ENCODE measurements at regions not wholly inside any gene's neighbourhood (a gene's known extent, or its start where the extent isn't known, plus 50 kb on each side); places are given as distances from the start of the nearest gene placed in this dataset.

DNA sequence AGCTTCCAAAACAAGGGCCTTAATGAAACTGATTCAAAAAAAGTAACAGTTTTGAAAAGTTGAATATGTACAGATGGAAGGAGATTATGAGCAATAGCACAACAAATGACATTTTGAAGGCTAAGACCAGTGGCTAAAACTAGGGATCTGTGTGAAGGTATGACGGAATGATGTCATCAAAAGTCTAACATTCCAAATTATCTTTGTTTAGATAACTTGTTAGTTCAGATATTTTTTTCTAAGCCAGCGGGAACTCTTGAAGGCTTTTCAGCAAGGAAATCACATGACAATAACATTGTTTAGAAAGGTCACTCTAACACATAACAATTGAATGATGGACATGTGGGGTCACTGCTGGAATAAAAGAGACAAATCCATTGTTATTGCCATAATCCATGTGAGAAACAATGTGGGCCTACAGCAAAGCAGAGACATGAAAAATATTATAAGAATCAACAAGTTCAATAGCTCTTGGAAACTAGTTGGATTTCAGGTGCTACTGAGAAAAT, 260.5 kb downstream of the CASP12 start:
- Histone ChIP-seq H3K4me3 (no peak overlapping the region), H3K27me3 (no peaks in the 10 kb centered on the region), H3K4me1 (no peaks in the 10 kb centered on the region), H3K9me3 (no peaks in the 10 kb centered on the region), H3K27ac (no peak overlapping the region), H3K36me3 (no peaks in the 10 kb centered on the region)
- ATAC-seq, result no peak
- no peak for DNase-seq
- intact Hi-C loops (cut with DNase I), result no loop called here
- TF ChIP-seq, protein P1, sequence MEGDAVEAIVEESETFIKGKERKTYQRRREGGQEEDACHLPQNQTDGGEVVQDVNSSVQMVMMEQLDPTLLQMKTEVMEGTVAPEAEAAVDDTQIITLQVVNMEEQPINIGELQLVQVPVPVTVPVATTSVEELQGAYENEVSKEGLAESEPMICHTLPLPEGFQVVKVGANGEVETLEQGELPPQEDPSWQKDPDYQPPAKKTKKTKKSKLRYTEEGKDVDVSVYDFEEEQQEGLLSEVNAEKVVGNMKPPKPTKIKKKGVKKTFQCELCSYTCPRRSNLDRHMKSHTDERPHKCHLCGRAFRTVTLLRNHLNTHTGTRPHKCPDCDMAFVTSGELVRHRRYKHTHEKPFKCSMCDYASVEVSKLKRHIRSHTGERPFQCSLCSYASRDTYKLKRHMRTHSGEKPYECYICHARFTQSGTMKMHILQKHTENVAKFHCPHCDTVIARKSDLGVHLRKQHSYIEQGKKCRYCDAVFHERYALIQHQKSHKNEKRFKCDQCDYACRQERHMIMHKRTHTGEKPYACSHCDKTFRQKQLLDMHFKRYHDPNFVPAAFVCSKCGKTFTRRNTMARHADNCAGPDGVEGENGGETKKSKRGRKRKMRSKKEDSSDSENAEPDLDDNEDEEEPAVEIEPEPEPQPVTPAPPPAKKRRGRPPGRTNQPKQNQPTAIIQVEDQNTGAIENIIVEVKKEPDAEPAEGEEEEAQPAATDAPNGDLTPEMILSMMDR (IDR thresholded peaks at IDR 0.05), result no peak

- DNase-seq, result no peak
- intact Hi-C loops (cut with DNase I), result no loop called here
- TF ChIP-seq, protein P1 (IDR thresholded peaks at IDR 0.05), result no peak
- Histone ChIP-seq H3K27me3 (no peaks in the 10 kb centered on the region), H3K4me3 (no peak overlapping the region), H3K36me3 (no peaks in the 10 kb centered on the region), H3K27ac (no peak overlapping the region), H3K4me1 (no peaks in the 10 kb centered on the region), H3K9me3 (no peaks in the 10 kb centered on the region)
- ATAC-seq, result no peak
Measured at GRCh38 chr11:104633226-104633625, 265.0 kb downstream of the CASP12 start.

- intact Hi-C loops (cut with DNase I), result no loop called here
- H3K27ac ChIP-seq, result no peak overlapping the region
- no peak for DNase-seq
- no peak overlapping the region for H3K4me3 ChIP-seq
- H3K27me3 ChIP-seq, result no peaks in the 10 kb centered on the region
- H3K4me1 ChIP-seq, result no peaks in the 10 kb centered on the region
- no peaks in the 10 kb centered on the region for H3K36me3 ChIP-seq
- H3K9me3 ChIP-seq, result no peaks in the 10 kb centered on the region
- TF ChIP-seq, protein P1 (IDR thresholded peaks at IDR 0.05), result no peak
- ATAC-seq, result no peak
Measured at GRCh38 chr11:104630352-104630751, 267.9 kb downstream of the CASP12 start.

DNA sequence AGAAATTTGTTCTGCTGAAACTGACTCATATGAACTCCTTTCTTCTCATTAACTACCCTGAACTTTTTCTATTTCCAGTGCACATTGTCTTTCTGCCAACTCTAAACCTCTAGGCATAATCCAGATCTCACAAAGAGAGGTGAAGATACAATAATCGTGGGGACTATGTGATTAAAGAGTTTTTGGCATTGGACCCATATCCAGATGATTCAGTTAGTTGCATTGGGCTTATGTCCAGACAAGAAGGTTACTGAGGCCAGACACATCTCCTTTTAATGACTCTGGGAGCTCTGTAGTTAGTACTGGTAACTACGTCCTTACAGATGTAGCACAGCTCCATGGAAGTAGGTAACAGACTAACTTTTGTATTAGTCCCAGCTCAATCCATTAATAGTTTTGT, 273.0 kb downstream of the CASP12 start:
- intact Hi-C loops (cut with DNase I), result no loop called here

DNA sequence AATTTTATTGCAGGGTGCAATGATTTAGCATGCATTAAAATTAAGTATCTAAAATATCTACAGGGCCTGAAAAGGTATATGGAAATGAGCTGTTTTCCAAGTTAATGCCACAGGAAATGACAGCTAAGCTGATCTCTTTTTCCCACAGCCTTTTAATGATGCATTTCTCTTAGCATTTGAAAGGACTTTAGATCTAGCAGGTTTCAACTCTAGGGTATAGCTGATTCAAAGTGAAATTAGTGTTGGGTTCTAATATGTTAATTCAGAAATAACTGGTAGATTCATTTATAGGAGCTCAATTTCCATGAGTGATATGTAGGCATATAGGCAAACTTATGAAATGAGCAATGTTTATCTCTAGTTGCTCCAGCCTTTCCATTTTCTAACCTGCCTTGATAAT, 274.2 kb downstream of the CASP12 start:
- H3K4me1 ChIP-seq, result no peaks in the 10 kb centered on the region
- H3K27me3 ChIP-seq, result no peaks in the 10 kb centered on the region
- no peak overlapping the region for H3K4me3 ChIP-seq
- no peak overlapping the region for H3K27ac ChIP-seq
- TF ChIP-seq, protein P1 (IDR thresholded peaks at IDR 0.05), result no peak
- no peaks in the 10 kb centered on the region for H3K36me3 ChIP-seq
- ATAC-seq, result no peak
- intact Hi-C loops (cut with DNase I), result no loop called here
- no peaks in the 10 kb centered on the region for H3K9me3 ChIP-seq
- no peak for DNase-seq

More for the DNA sequence above, 273.0 kb downstream of the CASP12 start:
- DNase-seq (no peak), ATAC-seq (no peak)
- Histone ChIP-seq H3K9me3 (no peaks in the 10 kb centered on the region), H3K27me3 (no peaks in the 10 kb centered on the region), H3K4me1 (no peaks in the 10 kb centered on the region), H3K36me3 (no peaks in the 10 kb centered on the region), H3K4me3 (no peak overlapping the region), H3K27ac (no peak overlapping the region)
- TF ChIP-seq, protein P1 (IDR thresholded peaks at IDR 0.05), result no peak

DNA sequence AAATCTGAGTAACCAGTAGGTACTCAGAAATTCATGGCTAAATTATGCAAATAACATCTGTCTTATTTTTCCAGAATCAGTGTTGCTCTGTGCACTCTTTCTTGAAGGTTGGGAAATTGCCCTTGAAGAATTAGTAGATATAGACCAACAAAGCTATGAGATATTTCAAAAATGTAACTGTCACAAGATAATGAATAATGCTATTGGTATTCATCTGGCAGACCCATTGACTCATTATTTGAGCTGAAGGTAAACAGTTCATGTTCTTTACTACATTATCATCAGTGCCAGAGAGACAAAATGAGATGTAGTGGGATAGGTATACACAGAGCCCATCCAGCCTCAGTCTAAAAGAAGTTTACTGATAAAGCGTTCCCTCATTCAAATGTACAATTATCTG, 274.7 kb downstream of the CASP12 start:
- H3K4me1 ChIP-seq, result no peaks in the 10 kb centered on the region
- H3K27ac ChIP-seq, result no peak overlapping the region
- H3K27me3 ChIP-seq, result no peaks in the 10 kb centered on the region
- H3K36me3 ChIP-seq, result no peaks in the 10 kb centered on the region
- no peaks in the 10 kb centered on the region for H3K9me3 ChIP-seq
- DNase-seq (no peak), ATAC-seq (no peak)
- TF ChIP-seq, protein P1 (IDR thresholded peaks at IDR 0.05), result no peak
- H3K4me3 ChIP-seq, result no peak overlapping the region
- intact Hi-C loops (cut with DNase I), result no loop called here
